Nephron (organoid): ENCODE measurements at regions not wholly inside any gene's neighbourhood (a gene's known extent, or its start where the extent isn't known, plus 50 kb on each side); places are given as distances from the start of the nearest gene placed in this dataset.

Experiments
- H3K27ac Mint-ChIP-seq, 3 experiments: 2 replicates each; pipeline ENCODE4 v1.8.0; 2020; ENCODE audit warnings: mixed read lengths in 3 of 3, mild to moderate bottlenecking in 2 of 3, moderate library complexity in 1 of 3
- H3K27me3 Mint-ChIP-seq: 2 replicates; pipeline ENCODE4 v1.8.0; 2021; ENCODE audit warnings: low read depth, mild to moderate bottlenecking, moderate library complexity, mixed read lengths
- H3K36me3 Mint-ChIP-seq: 2 replicates; pipeline ENCODE4 v1.8.0; 2020; ENCODE audit warnings: low read depth, mixed read lengths
- H3K4me1 Mint-ChIP-seq: 2 replicates; pipeline ENCODE4 v1.8.0; 2020; ENCODE audit warnings: mixed read lengths
- H3K4me3 Mint-ChIP-seq, 3 experiments: 2 replicates each; pipeline ENCODE4 v1.8.0; 2020; ENCODE audit warnings: mild to moderate bottlenecking in 3 of 3, mixed read lengths in 3 of 3, moderate library complexity in 2 of 3
- H3K9me3 Mint-ChIP-seq: 2 replicates; pipeline ENCODE4 v1.8.0; 2020; ENCODE audit warnings: mixed read lengths
- CTCF ChIP-seq, 3 experiments: fragments of 200-600 bp; sonication (generic); IDR thresholded peaks; one replicate each; pipeline ENCODE4 v1.5.0; 2021; ENCODE audit warnings: antibody characterized with exemption in 3 of 3; ENCODE audit not compliant: unreplicated experiment in 3 of 3

GRCh38 chr2:225340923-225341322, 58.6 kb upstream of the NYAP2 start:
- Mint-ChIP-seq H3K27ac (no peak overlapping the region), H3K27me3 (no peaks in the 10 kb centered on the region), H3K4me3 (no peak overlapping the region), H3K36me3 (peaks cover 4% of the 10 kb centered on the region), H3K4me1 (no peaks in the 10 kb centered on the region), H3K9me3 (peaks cover 4% of the 10 kb centered on the region)
- no peak for TF ChIP-seq CTCF (IDR thresholded peaks at IDR 0.05; ENCODE audit: unreplicated experiment in 3 of 3)

GRCh38 chr2:225337183-225337582, 62.3 kb upstream of the NYAP2 start:
- H3K36me3 Mint-ChIP-seq, result no peaks in the 10 kb centered on the region
- no peaks in the 10 kb centered on the region for H3K4me1 Mint-ChIP-seq
- no peaks in the 10 kb centered on the region for H3K27me3 Mint-ChIP-seq
- TF ChIP-seq CTCF (IDR thresholded peaks at IDR 0.05; ENCODE audit: unreplicated experiment in 3 of 3), result no peak
- H3K4me3 Mint-ChIP-seq, result no peak overlapping the region
- no peaks in the 10 kb centered on the region for H3K9me3 Mint-ChIP-seq
- no peak overlapping the region for H3K27ac Mint-ChIP-seq

- Mint-ChIP-seq H3K9me3 (peaks cover 3% of the 10 kb centered on the region), H3K36me3 (no peaks in the 10 kb centered on the region), H3K27ac (no peak overlapping the region), H3K27me3 (no peaks in the 10 kb centered on the region), H3K4me3 (no peak overlapping the region), H3K4me1 (no peaks in the 10 kb centered on the region)
- no peak for TF ChIP-seq CTCF (IDR thresholded peaks at IDR 0.05; ENCODE audit: unreplicated experiment in 3 of 3)
These were observed 65.0 kb upstream of the NYAP2 start for GRCh38 chr2:225334514-225334913.

- Mint-ChIP-seq H3K36me3 (no peaks in the 10 kb centered on the region), H3K4me1 (no peaks in the 10 kb centered on the region), H3K4me3 (no peak overlapping the region), H3K9me3 (peaks cover 3% of the 10 kb centered on the region), H3K27me3 (no peaks in the 10 kb centered on the region), H3K27ac (no peak overlapping the region)
- TF ChIP-seq CTCF (IDR thresholded peaks at IDR 0.05; ENCODE audit: unreplicated experiment in 3 of 3), result no peak
These were observed 71.3 kb upstream of the NYAP2 start for GRCh38 chr2:225328192-225328591.

GRCh38 chr2:225326969-225327368, 72.5 kb upstream of the NYAP2 start:
- Mint-ChIP-seq H3K27ac (no peak overlapping the region), H3K9me3 (peaks cover 3% of the 10 kb centered on the region), H3K27me3 (no peaks in the 10 kb centered on the region), H3K36me3 (no peaks in the 10 kb centered on the region), H3K4me3 (no peak overlapping the region), H3K4me1 (no peaks in the 10 kb centered on the region)
- no peak for TF ChIP-seq CTCF (IDR thresholded peaks at IDR 0.05; ENCODE audit: unreplicated experiment in 3 of 3)

- H3K9me3 Mint-ChIP-seq, result peaks cover 13% of the 10 kb centered on the region
- H3K4me1 Mint-ChIP-seq, result no peaks in the 10 kb centered on the region
- H3K36me3 Mint-ChIP-seq, result no peaks in the 10 kb centered on the region
- TF ChIP-seq CTCF (IDR thresholded peaks at IDR 0.05; ENCODE audit: unreplicated experiment in 3 of 3), result no peak
- no peak overlapping the region for H3K4me3 Mint-ChIP-seq
- H3K27me3 Mint-ChIP-seq, result no peaks in the 10 kb centered on the region
- no peak overlapping the region for H3K27ac Mint-ChIP-seq
These were observed 79.6 kb upstream of the NYAP2 start for GRCh38 chr2:225319872-225320271.
